ENCODE measurements at regions not wholly inside any gene's neighbourhood (a gene's known extent, or its start where the extent isn't known, plus 50 kb on each side); places are given as distances from the start of the nearest gene placed in this dataset.
"Not testable (repeated sequence)": the region's sequence is repeated elsewhere in the genome, so short reads cannot be mapped to it uniquely, and the experiment has no call there.

DNA sequence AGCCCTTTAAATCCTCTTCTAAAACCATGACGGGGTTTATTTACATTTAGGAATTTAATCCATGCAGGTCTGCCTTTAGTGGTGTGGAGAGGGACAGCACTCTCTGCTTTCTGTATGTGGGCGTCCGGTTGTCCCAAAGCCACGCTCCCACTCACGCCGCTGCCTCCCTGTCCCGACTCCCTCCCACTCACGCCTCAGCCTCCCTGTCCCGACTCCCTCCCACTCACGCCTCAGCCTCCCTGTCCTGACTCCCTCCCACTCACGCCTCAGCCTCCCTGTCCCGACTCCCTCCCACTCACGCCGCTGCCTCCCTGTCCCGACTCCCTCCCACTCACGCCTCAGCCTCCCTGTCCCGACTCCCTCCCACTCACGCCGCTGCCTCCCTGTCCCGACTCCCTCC lies 71.2 kb downstream of the FOXL3 start:
- TF ChIP-seq, protein P1, sequence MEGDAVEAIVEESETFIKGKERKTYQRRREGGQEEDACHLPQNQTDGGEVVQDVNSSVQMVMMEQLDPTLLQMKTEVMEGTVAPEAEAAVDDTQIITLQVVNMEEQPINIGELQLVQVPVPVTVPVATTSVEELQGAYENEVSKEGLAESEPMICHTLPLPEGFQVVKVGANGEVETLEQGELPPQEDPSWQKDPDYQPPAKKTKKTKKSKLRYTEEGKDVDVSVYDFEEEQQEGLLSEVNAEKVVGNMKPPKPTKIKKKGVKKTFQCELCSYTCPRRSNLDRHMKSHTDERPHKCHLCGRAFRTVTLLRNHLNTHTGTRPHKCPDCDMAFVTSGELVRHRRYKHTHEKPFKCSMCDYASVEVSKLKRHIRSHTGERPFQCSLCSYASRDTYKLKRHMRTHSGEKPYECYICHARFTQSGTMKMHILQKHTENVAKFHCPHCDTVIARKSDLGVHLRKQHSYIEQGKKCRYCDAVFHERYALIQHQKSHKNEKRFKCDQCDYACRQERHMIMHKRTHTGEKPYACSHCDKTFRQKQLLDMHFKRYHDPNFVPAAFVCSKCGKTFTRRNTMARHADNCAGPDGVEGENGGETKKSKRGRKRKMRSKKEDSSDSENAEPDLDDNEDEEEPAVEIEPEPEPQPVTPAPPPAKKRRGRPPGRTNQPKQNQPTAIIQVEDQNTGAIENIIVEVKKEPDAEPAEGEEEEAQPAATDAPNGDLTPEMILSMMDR (IDR thresholded peaks at IDR 0.05 in 2 of 3, conservative IDR thresholded peaks at IDR 0.05 in 1 of 3; ENCODE audit: borderline replicate concordance in 1 of 3, insufficient read depth in 1 of 3, low read depth in 2 of 3, low read length in 2 of 3), result not testable (repeated sequence)
- TF ChIP-seq RAD21 (IDR thresholded peaks at IDR 0.05; ENCODE audit: low read depth); ELF1 (IDR thresholded peaks at IDR 0.05; ENCODE audit: borderline replicate concordance, low read depth); YY1 (IDR thresholded peaks at IDR 0.05; ENCODE audit: extremely low read depth, insufficient replicate concordance, low read depth, low read length); CEBPB (IDR thresholded peaks at IDR 0.05; ENCODE audit: low read depth); POLR2A (IDR thresholded peaks at IDR 0.05; ENCODE audit: borderline replicate concordance, extremely low read depth, insufficient read depth, insufficient read length); POLR2AphosphoS5 (IDR thresholded peaks at IDR 0.05; ENCODE audit: low read depth, low read length); FOSL1 (IDR thresholded peaks at IDR 0.05; ENCODE audit: low read depth): not testable (repeated sequence)
- TF ChIP-seq, protein P2, sequence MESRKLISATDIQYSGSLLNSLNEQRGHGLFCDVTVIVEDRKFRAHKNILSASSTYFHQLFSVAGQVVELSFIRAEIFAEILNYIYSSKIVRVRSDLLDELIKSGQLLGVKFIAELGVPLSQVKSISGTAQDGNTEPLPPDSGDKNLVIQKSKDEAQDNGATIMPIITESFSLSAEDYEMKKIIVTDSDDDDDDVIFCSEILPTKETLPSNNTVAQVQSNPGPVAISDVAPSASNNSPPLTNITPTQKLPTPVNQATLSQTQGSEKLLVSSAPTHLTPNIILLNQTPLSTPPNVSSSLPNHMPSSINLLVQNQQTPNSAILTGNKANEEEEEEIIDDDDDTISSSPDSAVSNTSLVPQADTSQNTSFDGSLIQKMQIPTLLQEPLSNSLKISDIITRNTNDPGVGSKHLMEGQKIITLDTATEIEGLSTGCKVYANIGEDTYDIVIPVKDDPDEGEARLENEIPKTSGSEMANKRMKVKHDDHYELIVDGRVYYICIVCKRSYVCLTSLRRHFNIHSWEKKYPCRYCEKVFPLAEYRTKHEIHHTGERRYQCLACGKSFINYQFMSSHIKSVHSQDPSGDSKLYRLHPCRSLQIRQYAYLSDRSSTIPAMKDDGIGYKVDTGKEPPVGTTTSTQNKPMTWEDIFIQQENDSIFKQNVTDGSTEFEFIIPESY (IDR thresholded peaks at IDR 0.05; ENCODE audit: extremely low read depth, insufficient replicate concordance, low read length), result not testable (repeated sequence)
- TF ChIP-seq, protein P3, sequence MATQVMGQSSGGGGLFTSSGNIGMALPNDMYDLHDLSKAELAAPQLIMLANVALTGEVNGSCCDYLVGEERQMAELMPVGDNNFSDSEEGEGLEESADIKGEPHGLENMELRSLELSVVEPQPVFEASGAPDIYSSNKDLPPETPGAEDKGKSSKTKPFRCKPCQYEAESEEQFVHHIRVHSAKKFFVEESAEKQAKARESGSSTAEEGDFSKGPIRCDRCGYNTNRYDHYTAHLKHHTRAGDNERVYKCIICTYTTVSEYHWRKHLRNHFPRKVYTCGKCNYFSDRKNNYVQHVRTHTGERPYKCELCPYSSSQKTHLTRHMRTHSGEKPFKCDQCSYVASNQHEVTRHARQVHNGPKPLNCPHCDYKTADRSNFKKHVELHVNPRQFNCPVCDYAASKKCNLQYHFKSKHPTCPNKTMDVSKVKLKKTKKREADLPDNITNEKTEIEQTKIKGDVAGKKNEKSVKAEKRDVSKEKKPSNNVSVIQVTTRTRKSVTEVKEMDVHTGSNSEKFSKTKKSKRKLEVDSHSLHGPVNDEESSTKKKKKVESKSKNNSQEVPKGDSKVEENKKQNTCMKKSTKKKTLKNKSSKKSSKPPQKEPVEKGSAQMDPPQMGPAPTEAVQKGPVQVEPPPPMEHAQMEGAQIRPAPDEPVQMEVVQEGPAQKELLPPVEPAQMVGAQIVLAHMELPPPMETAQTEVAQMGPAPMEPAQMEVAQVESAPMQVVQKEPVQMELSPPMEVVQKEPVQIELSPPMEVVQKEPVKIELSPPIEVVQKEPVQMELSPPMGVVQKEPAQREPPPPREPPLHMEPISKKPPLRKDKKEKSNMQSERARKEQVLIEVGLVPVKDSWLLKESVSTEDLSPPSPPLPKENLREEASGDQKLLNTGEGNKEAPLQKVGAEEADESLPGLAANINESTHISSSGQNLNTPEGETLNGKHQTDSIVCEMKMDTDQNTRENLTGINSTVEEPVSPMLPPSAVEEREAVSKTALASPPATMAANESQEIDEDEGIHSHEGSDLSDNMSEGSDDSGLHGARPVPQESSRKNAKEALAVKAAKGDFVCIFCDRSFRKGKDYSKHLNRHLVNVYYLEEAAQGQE (IDR thresholded peaks at IDR 0.05; ENCODE audit: low read depth), result not testable (repeated sequence)
